Transverse colon (tissue), 4 donors: ENCODE measurements at regions not wholly inside any gene's neighbourhood (a gene's known extent, or its start where the extent isn't known, plus 50 kb on each side); places are given as distances from the start of the nearest gene placed in this dataset.

Experiments
- DNase-seq: peaks from one replicate; pipeline ENCODE4 v3.0.0-alpha.2; 2019
- H3K27ac ChIP-seq, 4 donors: fragments of 200-600 bp; sonication (generic); 2 replicates each; pipeline ENCODE4 v1.5.1; 2016 to 2018; ENCODE audit warnings: inconsistent platforms in 4 of 4
- H3K27me3 ChIP-seq: fragments of 200-600 bp; sonication (generic); 2 replicates; pipeline ENCODE4 v1.5.1; 2017; ENCODE audit warnings: inconsistent platforms
- H3K36me3 ChIP-seq, 4 donors: fragments of 200-600 bp; sonication (generic); 2 replicates each; pipeline ENCODE4 v1.5.1; 2017 to 2019; ENCODE audit warnings: inconsistent platforms in 4 of 4
- H3K4me1 ChIP-seq, 4 donors: fragments of 200-600 bp; sonication (generic); 2 replicates each; pipeline ENCODE4 v1.5.1; 2017 to 2020; ENCODE audit warnings: inconsistent platforms in 4 of 4
- H3K4me3 ChIP-seq, 4 donors: fragments of 200-600 bp; sonication (generic); 1 replicate in 1 of 4; 2 replicates in 3 of 4; pipeline versions ENCODE4 v1.5.1 to v1.6.1; 2017 to 2019; ENCODE audit warnings: inconsistent platforms in 4 of 4
- H3K9me3 ChIP-seq, 2 donors: fragments of 200-600 bp; sonication (generic); 2 replicates each; pipeline ENCODE4 v1.5.1; 2017 to 2019; ENCODE audit warnings: inconsistent platforms in 2 of 2
- CTCF ChIP-seq, 5 experiments: fragments of 200-600 bp in 3 of 5; fragments of 450-650 bp in 2 of 5; sonication (generic) in 3 of 5; IDR thresholded peaks; 1 replicate in 2 of 5; 2 replicates in 3 of 5; pipeline ENCODE4 v1.5.1; 2016 to 2017; ENCODE audit warnings: antibody characterized with exemption in 5 of 5, inconsistent platforms in 3 of 5, mild to moderate bottlenecking in 2 of 5, moderate library complexity in 1 of 5
- EP300 ChIP-seq: sonication (generic); formaldehyde crosslinking; IDR thresholded peaks from one replicate; pipeline ENCODE4 v1.6.1; 2017; ENCODE audit warnings: antibody characterized with exemption, low read depth
- POLR2A ChIP-seq: fragments of 450-650 bp; IDR thresholded peaks from one replicate; pipeline ENCODE4 v1.6.1; 2016; ENCODE audit warnings: antibody characterized with exemption, mild to moderate bottlenecking, moderate library complexity
- POLR2AphosphoS5 ChIP-seq, 3 donors: sonication (generic); formaldehyde crosslinking; IDR thresholded peaks; one replicate each; pipeline ENCODE4 v1.6.1; 2016; ENCODE audit warnings: antibody characterized with exemption in 3 of 3
- WGBS, 2 donors: methylation state at CpG; one replicate each; pipeline ENCODE4 v1.1.5; 2018; ENCODE audit warnings: low coverage in 1 of 2; 5-methylcytosine and 5-hydroxymethylcytosine counted together
- in situ Hi-C, 4 donors: fragments of 200-750 bp; cut with MboI; loops; one replicate each; pipeline versions ENCODE4 v1.15.0 to v1.15.1; 2017; ENCODE audit warnings: low sequenced_read_pairs in 3 of 4, low pct_ligation_motif_present in 1 of 4, low pct_unique_long_range_greater_than_20kb in 1 of 4
- intact Hi-C: fragments of 100-400 bp; cut with DNase I; formaldehyde crosslinking; loops from one replicate; pipeline ENCODE4 v1.15.1; 2023; ENCODE audit warnings: low total_unique reads

GRCh38 chr5:148708854-148709253 is 54.5 kb upstream of the HTR4 start:
- WGBS, 2 donors = 81 to 82% methylated on average over 1 of the region's 1 CpG
- Histone ChIP-seq H3K4me1 (no peaks in the 10 kb centered on the region), H3K36me3 (no peaks in the 10 kb centered on the region), H3K9me3 (no peaks in the 10 kb centered on the region), H3K27me3 (no peaks in the 10 kb centered on the region), H3K27ac (no peak overlapping the region), H3K4me3 (no peak overlapping the region)
- no peak for TF ChIP-seq POLR2AphosphoS5 (IDR thresholded peaks at IDR 0.05)
- no peak for TF ChIP-seq POLR2A
- TF ChIP-seq EP300 = no peak
- no peak for TF ChIP-seq CTCF (IDR thresholded peaks at IDR 0.05)
- no peak for DNase-seq
- in situ Hi-C loops = loop anchor here in 1 of 4 donors (25.0 kb wide), 1 partner anchor 522 kb away; no protein-coding TSS in a partner anchor
- intact Hi-C loops = no loop called here

- Histone ChIP-seq H3K27ac (no peak overlapping the region), H3K36me3 (no peaks in the 10 kb centered on the region), H3K4me1 (no peaks in the 10 kb centered on the region), H3K9me3 (no peaks in the 10 kb centered on the region), H3K4me3 (no peak overlapping the region), H3K27me3 (no peaks in the 10 kb centered on the region)
- TF ChIP-seq EP300 (no peak), POLR2AphosphoS5 (IDR thresholded peaks at IDR 0.05) (no peak), CTCF (IDR thresholded peaks at IDR 0.05) (no peak), POLR2A (no peak)
- intact Hi-C loops = no loop called here
- in situ Hi-C loops = loop anchor here in 1 of 4 donors (25.0 kb wide), 1 partner anchor 525 kb away; no protein-coding TSS in a partner anchor
- no peak for DNase-seq
- WGBS, 2 donors = 67 to 81% methylated on average over 3 of the region's 3 CpGs
Measured at GRCh38 chr5:148711961-148712360, 57.6 kb upstream of the HTR4 start.

GRCh38 chr5:148713735-148714508 is 59.6 kb upstream of the HTR4 start:
- in situ Hi-C loops = loop anchor here in 1 of 4 donors (25.0 kb wide), 1 partner anchor 527 kb away; no protein-coding TSS in a partner anchor

GRCh38 chr5:148716716-148717115 is 62.4 kb upstream of the HTR4 start:
- no peak for TF ChIP-seq POLR2AphosphoS5 (IDR thresholded peaks at IDR 0.05)
- no peak for TF ChIP-seq EP300
- TF ChIP-seq CTCF (IDR thresholded peaks at IDR 0.05) = no peak
- no peak for TF ChIP-seq POLR2A

More at GRCh38 chr5:148713735-148714508, 59.6 kb upstream of the HTR4 start:
- H3K9me3 ChIP-seq = no peaks in the 10 kb centered on the region
- no peak for DNase-seq
- no peak overlapping the region for H3K4me3 ChIP-seq
- no peaks in the 10 kb centered on the region for H3K27me3 ChIP-seq
- no peak overlapping the region for H3K27ac ChIP-seq
- intact Hi-C loops = no loop called here
- no peak for TF ChIP-seq POLR2AphosphoS5 (IDR thresholded peaks at IDR 0.05)
- no peak for TF ChIP-seq POLR2A
- no peak for TF ChIP-seq CTCF (IDR thresholded peaks at IDR 0.05)
- no peak for TF ChIP-seq EP300
- no peaks in the 10 kb centered on the region for H3K36me3 ChIP-seq
- no peaks in the 10 kb centered on the region for H3K4me1 ChIP-seq

More at GRCh38 chr5:148716716-148717115, 62.4 kb upstream of the HTR4 start:
- H3K27ac ChIP-seq = no peak overlapping the region
- WGBS, 2 donors = 90% methylated on average over 4 of the region's 4 CpGs; no CpG with 5 or more reads in 1 of the 2 donors
- H3K9me3 ChIP-seq = no peaks in the 10 kb centered on the region
- H3K4me3 ChIP-seq = no peak overlapping the region
- H3K27me3 ChIP-seq = no peaks in the 10 kb centered on the region
- intact Hi-C loops (no loop called here), in situ Hi-C loops (loop anchor here in 1 of 4 donors (25.0 kb wide), 1 partner anchor 529 kb away; no protein-coding TSS in a partner anchor)
- no peaks in the 10 kb centered on the region for H3K36me3 ChIP-seq
- no peak for DNase-seq
- H3K4me1 ChIP-seq = no peaks in the 10 kb centered on the region
